Hematopoietic multipotent progenitor cell treated with erythropoietin and hydrocortisone succinate and interleukin-3 and kit ligand, for 15 days (in vitro differentiated cells): ENCODE measurements at regions not wholly inside any gene's neighbourhood (a gene's known extent, or its start where the extent isn't known, plus 50 kb on each side); places are given as distances from the start of the nearest gene placed in this dataset.
"Not testable (repeated sequence)": the region's sequence is repeated elsewhere in the genome, so short reads cannot be mapped to it uniquely, and the experiment has no call there.

Experiments used
- DNase-seq: peaks from one replicate; pipeline ENCODE4 v3.0.0-alpha.2; 2015; ENCODE audit warnings: low spot score

DNA sequence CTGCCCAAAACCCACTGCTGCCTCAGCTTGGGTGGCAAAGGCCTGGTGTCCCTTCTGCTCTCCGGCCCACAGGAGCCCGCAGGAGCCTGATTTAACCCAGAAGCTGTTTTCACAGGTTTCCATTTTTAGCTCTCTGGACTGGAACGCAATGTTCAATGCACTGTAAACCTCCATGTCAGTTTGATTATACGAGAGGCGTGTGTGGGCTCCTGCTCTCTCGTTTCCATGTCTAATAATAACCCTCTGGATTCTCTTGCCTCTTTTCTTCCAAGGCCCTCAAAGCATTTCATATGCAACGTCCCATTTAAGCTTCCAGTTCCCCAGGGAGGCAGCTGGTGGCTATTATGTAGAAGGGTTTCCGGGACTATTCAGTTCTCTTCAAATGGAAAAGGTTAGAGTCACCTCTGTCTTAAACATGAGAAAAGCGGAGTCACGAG lies 161.1 kb downstream of the SUDS3 start:
- no peak for DNase-seq

DNA sequence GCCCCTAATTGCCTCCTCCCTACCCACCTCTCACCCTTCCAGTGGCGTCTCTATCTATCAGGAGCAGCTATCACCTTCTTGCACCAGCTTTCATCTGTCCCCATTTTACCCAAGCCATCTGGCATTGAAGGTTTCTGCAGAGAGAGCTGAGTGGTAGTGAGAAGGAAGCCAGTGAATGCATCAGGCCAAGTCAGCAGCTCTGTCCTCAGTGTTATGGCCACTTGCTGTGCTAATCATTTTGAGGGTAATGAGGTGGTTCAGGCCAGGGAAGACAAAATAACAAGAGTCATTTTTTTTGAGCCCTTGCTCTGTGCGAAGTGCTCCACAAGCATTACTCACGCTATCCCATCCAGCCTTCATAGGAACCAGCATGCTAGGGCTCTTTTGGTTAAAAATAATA lies 164.7 kb downstream of the SUDS3 start:
- DNase-seq, result no peak

DNA sequence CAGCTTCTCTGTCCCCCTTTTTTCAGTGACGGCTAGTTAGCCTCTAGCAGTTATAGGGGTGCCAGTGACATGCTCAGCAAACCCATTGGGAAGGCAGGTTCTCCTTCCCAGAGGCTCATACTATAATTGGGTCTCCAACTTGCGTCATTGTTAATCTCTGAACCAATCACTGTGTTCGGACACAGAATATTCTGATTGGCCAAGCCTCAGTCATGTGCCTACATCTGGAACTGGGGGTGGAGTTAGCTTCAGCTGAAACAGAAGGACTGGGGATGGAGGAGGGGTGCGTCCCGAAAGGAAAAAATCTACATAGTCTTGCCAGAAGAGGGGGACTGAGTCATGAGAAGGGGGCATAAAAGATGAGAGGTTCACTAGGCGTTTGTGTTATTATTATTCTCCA lies 165.6 kb downstream of the SUDS3 start:
- no peak for DNase-seq

DNA sequence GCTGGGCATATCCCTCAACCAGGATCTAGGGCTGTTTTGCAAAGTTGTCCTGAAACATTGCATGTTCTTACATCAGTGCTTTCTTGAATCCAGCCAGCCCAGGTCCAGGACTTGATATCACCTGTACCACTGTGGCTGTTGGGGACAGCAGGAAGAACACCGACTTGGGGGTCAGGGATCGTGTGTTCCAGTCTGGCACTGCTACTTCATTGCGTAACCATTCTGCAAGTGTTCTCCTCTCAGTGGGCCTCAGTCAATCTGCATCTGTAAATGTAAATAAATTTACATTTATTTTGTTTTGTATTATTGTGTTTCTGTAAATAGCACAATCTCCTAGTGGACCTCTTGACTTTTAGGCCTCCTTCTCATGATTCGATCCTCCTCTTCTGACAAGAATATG lies 167.3 kb downstream of the SUDS3 start:
- no peak for DNase-seq

DNA sequence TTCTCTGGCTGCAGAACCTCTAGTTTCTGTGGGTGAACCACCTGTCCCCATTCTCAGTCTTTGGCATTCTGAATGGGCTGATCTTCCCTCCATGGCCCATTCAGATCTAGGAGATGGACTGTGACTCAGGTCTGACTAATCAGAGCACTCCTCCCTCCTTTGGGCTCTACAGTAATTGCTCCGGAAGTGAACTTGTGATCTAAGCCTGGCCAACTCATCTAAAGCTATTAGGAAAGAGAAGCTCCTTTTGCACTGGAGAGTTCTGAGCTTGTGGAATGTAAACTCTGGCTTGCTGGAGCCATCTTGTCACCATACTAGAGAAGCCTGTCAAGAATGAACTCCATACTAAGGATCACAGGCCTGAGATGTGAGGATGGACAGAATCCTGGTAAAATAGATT lies 168.2 kb downstream of the SUDS3 start:
- no peak for DNase-seq

DNA sequence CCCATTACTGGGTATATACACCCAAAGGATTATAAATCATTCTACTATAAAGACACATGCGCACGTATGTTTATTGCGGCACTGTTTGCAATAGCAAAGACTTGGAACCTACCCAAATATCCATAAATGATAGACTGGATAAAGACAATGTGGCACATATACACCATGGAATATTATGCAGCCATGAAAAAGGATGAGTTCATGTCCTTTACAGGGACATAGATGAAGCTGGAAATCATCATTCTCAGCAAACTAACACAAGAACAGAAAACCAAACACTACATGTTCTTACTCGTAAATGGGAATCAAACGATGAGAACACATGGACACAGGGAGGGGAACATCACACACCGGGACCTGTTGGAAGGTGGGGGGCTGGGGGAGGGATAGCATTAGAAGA lies 171.3 kb downstream of the SUDS3 start:
- not testable (repeated sequence) for DNase-seq

DNA sequence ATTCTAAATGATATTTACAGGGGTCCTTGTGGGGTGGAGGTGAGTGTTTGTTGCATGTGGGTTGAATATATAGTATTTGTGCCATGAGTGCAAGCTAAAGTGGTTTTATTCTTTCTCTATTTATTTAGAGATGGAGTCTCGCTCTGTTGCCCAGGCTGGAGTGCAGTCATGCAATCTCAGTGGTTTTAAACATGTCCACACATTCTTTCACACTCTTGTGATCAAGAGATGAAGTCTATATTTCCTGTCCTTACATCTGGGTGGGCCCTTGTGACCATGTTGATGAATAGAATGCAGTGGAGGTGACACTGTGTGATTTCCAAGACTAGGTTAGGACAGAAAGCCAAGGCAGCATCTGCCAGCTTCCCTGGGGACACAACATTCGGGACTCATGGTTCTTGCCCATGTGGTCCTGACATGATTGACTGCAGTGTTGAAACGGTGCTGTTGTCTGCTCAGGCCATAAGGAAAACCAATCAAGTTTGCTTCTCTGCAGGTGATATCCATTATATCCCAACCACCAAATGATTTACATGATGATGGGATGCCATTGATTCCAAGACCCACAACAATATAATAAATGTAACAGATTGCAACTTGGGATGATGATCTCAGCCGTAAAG lies 172.6 kb downstream of the SUDS3 start:
- DNase-seq, result no peak

DNA sequence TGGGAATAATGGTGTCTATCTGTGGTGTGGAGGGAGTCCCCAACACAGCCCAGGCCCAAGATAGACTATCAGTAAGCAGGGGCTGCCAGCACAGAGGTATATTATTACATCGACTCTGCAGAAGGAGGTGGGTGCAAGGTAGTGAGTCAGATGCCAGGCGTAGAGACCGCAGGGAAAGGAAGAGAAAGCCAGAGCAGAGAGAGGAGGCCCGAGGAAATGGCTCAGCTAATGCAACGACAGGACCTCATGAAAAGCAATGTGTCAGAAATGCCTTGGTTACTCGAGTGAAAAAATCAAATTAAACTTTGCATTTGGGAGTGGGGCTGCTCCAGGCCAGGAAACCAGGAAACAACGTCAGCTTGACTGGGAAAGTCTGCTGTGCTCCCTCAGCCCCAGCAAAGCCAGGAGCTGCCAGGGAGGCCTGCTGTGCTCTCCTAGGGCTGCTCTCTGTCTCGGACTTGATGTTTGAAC lies 173.2 kb downstream of the SUDS3 start:
- no peak for DNase-seq

DNA sequence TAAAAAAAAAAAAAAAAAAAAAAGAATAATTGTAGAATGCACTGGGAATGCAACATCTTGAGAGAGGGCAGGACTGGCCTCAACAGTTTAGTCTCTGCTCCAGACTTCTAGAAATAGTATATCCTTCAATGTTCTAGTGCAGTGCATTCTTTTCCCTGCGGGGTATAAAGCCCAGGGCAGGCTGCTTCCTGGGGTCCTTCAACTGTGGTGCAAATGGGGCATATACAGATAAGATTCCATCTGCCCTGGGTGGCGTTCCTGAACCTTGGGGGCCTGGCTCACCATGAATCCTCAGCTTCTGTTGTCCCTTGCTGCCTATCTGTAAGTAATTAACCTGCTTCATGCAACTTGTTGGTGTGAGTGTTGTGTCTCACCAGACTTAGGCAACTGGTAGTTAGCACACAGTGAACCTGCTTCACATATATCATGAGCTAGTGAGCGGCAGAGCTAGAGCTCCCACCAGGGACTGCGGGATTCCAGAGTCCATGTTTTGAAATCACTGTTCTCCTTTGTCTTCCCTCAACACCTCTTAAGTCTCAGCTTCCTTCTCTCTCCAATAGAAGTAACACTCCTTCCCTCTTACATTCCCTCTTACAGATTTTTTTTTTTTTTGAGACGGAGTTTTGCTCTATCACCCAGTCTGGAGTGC lies 177.6 kb downstream of the SUDS3 start:
- no peak for DNase-seq

DNA sequence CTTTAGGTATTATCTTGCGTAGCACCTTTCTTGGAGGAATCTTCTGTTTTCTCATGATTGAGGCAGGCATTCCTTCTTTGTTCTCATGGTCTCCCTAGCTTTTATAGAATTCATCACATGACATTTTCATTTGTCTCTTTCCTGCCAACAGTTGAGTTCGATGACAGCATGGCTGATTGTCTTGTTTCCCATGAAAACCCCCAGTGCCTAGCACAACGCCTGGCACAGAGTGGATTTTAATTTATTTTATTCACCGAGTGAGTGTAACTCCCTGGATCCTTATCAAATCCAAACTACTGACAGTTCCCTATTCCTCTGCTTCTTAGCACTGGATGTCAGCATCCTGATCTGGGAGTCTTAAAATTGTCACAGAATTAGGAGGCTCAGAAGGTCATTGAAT lies 182.6 kb downstream of the SUDS3 start:
- no peak for DNase-seq

DNA sequence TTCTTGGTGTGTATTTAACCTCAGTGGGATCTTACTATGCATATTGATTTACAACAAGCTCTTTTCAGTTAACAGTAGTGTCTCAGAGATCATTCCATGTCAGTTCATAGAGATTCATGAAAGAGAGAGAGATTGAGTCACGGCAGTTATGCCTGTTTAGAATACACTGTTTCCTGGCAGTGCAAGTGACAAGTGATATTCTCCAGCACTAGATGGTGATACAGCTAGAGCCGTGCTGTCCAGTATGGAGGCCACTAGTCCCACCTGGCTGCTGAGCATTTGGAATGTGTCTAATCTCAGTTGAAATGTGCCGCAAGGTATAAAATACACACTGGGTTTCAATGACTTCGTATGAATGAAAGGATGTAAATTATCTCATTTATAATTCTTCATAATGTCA lies 184.4 kb downstream of the SUDS3 start:
- no peak for DNase-seq

DNA sequence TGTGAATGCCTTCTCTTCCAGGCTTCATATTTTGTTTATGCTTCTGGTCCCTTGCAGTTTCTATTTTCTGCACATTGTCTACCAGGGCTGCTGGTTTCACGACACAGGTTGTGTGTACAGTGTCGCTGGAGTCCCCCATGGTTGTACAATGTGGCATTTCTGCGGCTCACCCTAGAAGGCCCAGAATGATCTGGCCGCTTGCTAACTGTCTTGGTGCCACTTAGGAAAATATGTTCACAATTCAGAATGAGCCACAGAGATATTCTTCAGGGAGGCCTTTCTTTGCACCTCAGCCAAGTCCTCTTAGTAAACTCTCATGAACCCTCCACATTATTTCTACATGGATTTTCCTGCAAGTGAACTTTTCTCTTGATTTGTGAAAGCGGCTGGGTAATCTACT lies 195.4 kb downstream of the SUDS3 start:
- DNase-seq, result no peak

DNA sequence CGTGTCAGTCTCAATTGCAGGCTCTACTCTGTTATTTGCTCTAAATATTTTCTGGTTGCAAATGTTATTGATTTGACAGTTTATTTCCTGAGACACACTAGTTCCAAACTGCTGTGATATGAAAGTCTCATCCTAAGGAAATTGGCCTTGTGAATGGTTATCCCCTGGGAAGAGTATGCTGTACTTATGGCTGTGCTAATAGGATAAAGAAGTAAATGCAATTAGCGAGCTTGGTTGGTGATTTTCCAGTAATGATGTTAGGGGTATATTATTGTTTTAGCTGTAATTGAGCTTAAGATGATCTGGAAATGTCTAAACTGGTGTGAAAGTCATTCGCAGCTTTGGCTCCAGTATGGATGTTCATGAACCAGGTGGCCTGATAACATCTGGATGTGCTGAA lies 197.9 kb downstream of the SUDS3 start:
- DNase-seq, result no peak

DNA sequence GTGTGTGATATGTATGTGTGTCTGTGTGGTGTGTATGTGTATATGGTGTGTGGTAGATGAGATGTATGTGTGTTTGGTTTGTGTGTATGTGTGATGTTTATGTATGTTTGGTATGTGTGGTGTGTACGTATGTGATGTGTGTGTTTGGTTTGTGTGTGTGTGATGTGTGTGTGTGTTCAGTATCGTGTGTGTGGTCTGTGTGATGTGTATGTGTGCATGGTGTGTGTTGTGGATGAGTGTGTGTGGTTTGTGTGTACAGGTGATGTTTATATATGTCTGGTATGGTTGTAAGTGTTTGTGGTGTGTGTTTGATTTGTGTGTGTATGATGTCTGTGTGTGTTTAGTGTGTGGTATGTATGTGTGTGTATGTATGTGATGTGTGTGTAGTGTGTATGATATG lies 199.4 kb downstream of the SUDS3 start:
- no peak for DNase-seq

DNA sequence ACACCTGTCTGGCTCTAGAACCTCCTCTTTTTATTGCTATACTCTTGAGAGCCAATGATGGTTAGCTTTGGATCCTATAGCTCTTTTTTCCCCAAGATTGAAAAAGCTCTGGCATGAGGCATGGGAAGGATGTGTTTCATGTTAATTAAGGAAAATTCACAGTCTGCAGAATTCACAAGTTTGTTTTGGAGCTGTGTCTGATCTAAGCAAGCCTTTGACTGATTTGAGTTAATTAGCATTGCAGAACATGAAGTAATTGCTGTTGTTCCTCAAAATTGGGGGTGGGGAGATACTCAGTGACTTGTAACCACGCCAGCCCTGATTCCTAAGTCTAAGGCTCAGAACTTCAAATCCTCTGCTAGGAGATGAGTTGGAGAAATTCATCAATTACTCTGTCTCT lies 205.0 kb downstream of the SUDS3 start:
- no peak for DNase-seq

DNA sequence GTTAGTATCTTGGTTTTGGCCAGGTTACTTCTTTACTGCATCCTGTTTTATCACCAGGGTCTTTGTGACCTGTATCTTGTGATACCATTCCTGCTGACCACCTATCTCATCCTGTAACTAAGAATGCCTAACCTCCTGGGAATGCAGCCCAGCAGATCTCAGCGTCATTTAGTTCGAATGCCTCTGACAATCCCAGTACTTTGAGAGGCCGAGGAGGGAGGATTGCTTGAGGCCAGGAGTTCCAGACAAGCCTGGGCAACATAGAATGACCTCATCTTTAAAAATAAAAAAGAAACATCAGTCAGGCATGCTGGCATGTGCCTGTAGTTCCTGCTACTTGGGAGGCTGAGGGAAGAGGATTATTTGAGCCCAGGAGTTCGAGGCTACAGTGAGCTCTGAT lies 206.5 kb downstream of the SUDS3 start:
- DNase-seq, result no peak

DNA sequence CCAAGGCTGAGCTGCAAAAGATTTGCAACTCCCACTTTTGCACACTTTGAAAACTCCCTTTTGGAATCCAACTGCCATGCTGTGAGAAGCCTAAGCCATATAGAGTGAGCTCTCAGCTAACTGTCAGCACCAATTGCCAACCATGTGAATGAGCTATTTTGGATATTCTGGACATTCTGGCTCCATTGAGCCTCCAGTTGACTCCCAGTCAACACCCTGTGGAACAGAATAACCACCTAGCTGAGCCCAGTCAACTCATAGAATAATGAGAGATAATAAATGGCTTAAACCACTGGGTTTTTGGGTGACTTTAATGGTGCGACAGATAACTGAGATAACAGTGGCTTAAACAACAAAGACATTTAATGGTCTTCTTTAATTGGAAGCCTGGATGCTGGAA lies 210.1 kb downstream of the SUDS3 start:
- no peak for DNase-seq

DNA sequence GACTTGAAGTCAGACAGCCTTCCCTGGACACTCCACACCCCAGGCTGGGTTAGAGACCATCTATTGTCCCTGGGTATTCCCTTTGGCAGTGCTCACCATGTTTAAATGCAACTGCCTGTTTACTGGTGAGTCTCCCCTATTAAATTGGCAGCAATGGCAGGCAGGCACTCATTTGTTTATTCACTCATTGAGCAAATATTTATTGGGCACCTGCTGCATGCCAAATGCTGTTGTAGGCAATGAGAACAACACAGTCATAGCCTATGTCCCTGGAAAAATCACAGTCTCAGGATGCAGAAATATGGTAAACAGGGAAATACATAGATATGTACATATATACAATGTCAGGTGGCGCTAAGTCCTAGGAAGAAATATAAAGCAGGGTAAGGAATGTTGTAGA lies 212.8 kb downstream of the SUDS3 start:
- no peak for DNase-seq

DNA sequence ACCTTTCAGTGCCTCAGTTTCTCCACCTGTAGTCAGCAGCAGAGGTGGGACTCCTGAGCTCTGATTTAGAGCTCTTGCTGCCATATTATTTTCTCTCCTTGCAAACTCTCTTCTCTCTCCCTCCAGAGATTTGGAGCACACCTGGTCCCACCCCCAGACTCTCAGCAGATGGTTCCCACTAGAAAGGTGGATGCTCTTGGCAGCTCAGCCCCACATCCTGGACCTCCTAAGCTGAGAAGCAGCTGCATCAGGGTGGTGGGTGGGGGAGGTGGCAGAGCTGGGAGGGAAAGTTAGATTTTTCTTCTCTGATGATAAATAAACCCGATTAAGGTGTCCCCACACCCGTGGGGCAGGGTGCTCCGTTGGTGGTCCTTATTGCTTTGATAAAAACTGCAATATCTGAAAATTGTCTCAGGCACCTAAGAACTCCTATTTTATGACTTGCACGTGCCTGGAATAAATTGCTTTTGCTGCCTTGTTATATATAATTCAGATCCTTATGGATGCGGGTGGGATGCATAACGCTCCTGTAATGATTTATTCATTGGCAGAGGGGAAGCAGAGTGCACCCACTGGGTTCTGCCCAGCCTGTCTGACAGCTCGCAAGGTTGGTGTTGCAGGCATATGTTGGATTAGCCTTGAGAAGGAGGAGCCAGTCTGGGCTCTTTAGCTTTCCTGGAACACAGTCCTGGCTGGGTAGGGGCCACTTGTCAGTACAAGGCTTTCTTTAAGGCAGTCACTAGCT lies 214.2 kb downstream of the SUDS3 start:
- no peak for DNase-seq

DNA sequence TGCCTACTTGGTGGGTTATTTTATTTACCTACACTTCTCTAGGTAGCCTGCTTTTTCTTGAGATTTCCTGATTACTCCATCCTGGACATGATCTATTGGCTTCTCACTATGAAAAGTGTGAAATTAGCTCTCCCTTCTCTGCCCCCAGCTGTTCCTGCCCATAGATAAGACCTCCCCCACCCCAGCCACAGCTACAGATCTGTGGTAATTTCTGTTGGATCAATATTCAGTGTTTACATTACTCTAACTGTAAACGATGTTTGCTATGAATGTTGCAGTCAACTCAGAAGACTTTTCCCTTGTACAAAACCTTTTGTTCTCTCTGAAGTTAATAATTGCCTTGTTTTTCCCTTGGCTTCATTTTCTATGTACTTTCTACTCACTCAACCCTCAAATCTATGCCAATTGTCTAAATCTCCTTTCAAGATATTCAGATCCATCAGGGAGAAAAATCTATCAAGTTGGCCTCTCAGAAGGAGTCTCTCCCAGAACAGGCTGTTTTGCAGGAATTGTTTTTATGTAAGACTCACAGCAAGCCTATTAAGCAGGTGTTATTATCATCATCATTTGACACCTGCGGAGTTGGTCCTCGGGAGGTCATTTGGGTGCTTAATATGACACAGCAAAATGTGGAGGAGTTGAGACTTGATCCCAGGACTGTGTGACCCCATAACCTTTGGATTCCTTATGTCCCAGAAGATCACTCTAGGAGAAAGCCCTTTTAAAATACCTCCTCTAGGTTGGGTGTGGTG lies 227.4 kb downstream of the SUDS3 start:
- no peak for DNase-seq

DNA sequence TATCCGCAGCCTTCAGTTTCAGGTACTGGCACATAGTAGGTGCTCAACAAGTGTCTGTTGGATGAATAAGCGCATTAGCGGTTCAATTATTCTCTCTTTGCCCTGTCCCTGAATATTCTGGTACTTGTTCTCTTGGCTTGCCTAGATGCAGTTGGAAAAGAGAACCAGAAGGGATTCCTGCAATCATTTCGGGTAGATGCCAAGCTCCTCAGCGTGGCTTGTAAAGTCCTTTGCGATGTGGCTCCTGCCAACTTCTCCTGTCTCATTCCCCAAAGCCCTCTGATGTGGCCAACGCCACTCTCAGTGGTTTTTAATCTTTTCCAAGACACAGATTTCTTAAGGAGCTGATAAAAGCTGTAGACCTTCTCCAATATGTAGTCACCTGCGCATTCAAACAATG lies 230.3 kb downstream of the SUDS3 start:
- no peak for DNase-seq

DNA sequence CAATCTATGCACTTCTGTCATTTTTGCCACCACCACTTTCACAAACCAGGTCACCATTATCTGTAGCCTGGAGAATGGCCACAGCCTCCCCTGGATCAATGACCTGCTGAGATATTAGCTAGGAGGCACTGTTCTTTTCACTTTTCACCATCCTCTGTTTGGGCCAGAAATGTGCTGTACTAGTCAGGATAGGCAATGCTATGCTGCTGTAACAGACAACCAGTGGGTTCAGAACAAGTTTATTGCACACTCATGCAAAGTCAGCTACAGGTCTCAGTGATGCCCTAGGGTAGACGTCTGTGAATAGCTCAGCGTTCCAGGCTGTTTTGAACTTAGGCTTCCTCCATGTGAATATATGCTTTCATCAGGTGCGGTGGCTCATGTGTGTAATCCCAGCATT lies 231.5 kb downstream of the SUDS3 start:
- no peak for DNase-seq
